HG03064 (cell line): ENCODE measurements at regions not wholly inside any gene's neighbourhood (a gene's known extent, or its start where the extent isn't known, plus 50 kb on each side); places are given as distances from the start of the nearest gene placed in this dataset.

Source experiments
- ATAC-seq: cut with Tn5 transposase; IDR thresholded peaks from one replicate; pipeline ENCODE4 v1.9.1; 2021; ENCODE audit warnings: low read depth; ENCODE audit not compliant: unreplicated experiment

DNA sequence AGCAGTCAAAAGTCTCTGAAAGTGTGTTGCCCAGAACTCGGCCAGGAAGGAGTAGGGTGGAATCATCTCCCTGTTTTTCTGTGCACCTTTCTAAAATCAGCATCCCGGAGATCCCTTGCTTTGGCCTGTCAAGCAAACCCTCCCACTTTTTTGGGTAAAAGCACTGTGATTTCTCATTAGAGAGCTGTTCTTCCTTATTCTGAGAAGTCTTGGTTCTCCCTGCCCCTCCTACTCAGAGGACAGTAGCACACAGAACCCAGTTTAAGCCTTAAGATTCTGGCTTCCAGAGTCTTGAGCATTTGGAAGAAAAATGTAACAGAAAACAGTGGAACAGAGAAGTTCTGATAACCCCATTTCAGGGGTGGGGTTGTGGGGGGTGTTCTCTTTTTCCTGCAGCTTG is 52.6 kb upstream of the KATNAL1 start:
- ATAC-seq: no peak

DNA sequence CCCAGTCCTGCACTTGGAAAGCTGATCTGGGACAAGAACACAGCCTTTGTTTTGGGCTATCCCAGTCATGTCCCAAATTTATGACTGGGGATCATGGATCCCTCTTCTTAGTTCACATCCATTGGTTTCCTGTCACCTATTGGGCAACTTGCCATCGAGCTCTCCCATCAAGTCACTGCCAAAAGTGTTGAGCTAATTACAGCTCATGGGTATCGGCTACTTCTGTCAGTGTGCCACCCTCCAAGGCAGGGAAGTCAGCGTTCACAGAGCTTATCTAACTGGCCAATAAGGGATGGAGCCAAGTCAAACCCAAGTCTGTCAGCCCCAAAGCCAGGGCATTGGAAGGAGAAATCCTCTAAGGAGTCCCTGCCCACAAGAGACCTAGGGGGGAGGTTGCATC is 53.2 kb upstream of the KATNAL1 start:
- no peak for ATAC-seq

DNA sequence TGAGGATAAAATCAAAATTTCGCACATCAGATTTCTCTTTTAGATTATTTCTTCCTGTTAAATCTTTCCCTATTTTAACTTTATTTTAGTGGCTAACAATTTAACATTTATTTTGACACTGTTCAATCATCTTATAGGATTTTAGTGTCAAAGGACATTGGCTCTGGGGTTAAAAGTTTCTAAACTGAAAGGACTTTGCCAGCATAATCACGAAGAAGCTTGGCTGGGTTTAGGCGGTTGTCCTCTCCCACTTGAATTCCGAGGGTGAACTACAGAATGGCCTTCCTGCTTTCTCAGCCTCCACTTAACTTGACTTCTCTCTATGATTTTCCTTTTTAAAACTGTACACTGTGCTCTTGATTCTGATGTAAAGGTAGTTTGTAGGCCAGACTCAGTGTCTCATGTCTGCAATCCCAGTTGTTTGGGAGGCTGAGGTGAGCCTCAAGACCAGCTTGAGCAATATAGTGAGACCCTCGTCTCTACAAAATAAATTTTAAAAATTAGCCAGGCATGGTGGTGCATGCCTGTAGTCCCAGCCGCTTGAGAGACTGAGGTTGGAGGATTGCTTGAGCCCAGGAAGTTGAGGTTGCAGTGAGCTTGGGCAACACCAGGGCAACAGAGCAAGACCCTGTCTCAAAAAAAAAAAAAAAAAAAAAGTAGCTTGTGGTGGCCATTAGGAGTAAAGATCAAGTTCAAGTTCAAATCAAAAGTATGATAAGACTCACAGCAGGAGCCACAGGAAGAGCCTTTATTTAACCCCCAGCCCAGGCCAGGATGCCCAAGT is 54.8 kb upstream of the KATNAL1 start:
- ATAC-seq: no peak

DNA sequence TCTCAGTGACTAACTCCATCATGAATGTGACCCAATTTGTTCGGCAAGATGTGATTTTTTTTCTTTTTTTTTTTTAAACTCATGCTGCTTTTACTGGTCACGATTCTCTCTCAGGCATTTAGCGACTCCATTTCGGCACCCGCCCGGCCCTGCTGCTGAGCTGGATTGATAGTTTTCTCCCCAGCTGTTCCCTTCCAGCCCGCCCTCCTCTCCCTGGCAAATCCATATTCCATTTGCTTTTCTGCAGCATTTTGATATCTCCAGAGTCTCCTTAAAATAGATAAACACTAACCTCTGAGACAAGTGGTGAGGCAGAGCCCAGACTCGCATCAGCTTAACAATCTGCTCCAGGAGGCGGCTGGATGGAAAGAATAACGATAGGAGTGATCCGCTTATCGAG is 55.5 kb upstream of the KATNAL1 start:
- no peak for ATAC-seq

DNA sequence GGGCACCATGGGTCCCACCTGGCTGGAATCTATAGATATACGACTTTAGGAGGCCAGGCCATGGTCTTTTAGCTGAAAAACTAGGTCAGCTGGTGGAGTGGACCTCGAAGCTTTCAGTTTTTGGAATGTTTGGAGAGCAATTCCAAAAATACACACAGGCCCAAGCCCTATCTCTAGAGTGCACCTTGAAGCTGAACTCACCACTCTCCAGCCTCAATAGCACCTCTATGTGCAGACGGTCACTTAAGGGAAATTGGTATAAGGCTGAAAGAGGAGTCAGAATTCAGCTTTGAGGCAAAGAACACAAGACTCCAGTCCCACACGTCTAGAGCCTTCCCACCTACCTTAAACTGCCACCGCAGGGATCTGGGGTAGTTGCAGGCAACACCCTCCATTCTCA is 56.4 kb upstream of the KATNAL1 start:
- no peak for ATAC-seq

DNA sequence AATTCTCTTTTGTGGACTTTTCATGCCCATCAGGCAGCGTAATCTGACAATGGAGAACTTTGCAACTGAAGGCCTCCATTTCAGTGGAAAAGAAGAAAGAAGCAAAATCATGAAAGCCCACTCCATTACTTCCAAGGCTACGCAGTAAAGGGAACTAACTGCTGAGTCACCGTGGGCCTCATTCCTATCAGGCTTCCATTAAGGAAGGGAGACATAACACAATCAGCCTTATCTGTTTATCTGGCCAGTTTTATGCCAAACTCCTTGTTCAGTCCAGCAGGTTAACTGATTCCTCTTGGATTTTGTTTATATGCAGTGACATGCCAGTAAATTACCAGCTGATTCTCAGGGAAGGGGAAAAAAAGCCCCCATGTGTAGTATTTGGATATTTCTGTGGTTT is 56.8 kb upstream of the KATNAL1 start:
- no peak for ATAC-seq

DNA sequence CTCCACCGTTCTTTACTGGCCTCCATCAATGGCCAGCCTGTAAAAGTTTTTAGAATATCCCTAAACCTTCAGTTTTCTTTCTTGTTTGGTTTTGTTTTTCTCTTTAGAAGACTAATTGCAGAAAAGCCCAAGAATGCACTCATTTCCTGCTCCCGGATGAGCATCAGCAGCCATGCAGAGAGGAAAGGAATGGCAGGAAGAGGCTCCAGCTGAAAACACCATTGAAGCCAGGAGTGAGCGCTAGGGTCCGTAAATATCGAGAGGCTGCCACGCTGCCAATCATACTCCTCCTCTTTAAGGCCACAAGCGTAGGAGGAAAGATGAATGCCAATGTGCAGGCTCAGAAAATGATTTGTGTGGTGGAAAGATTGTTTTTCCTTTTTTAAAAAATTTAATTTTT is 57.4 kb upstream of the UBE2L5 start:
- no peak for ATAC-seq

DNA sequence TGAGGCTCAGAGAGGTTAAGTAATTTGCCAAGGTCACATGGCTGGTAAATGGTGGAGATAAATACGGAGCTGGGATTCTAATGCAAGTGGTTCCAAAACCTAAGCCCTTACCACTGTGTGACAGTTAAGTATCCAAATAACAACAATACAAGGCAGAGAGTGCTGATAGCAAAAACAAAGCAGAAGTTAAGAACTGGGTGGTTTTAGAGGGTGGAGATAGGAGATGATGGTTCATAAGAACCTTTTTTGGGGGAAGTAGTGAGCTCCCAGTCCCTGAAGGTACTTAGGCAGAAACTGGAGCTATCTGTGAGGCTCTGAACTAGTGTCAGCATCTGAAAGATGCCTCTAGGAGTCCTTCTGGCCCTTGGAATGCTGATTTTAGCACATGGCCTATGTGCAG is 56.2 kb upstream of the UBE2L5 start:
- ATAC-seq: no peak

DNA sequence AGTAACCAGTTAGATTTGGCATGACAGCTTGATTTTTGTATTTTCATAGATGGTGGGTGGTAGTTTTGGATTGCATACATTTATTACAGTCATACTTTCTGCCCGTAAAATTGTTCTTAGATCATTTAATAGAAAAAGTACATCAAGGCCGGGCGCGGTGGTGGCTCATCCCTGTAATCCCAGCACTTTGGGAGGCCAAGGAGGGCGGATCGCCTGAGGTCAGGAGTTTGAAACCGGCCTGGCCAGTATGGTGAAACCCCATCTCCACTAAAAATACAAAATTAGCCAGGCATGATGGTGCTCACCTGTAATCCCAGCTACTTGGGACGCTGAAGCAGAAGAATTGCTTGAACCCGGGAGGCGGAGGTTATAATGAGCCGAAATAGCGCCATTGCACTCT is 55.0 kb upstream of the UBE2L5 start:
- no peak for ATAC-seq

DNA sequence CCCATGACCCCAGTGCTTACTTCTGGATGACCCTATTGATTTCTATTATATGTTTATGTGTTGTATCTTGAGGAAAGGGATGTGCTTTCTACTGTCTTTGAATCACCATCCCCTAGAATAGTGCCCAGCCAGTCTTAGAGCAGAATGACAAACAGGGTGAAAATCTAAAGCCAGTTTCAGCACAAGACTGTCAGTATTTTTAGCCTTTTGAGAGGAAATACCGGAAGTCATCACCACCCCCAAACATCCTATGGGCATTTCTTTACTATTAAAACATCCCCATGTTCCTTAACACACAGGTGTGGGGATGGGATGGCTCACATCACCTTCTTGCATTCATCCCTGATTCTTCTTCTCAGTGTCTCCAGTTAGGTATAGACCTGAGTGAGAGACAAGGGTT is 52.1 kb upstream of the UBE2L5 start:
- ATAC-seq: no peak

DNA sequence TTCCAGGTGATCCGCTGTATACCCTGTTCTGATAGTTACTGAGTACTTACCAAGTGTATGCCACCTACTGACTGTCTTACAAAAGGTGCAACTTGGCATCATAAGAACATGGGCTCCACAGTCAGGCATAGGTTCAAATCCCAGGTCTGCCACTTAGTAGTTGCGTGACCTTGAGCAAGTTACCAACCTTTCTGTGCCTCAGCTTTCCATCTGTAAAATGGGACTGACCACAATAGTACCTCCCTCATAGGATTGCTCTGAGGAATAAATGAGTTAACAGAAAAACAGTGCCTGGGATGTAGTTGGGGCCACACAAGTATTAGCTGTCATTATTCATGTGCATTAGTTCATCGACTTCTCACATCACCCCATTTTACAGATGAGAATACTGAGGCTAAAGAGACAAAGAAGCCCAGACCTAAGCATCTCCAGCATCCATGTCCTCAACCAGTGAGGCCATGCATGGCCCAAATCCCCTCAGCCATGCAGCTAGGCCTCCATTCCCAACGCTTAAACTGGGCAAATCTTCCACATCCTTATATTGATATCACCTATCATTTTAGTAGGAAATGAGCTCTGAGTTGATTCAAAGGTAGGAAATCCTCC is 51.3 kb upstream of the UBE2L5 start:
- ATAC-seq: no peak

DNA sequence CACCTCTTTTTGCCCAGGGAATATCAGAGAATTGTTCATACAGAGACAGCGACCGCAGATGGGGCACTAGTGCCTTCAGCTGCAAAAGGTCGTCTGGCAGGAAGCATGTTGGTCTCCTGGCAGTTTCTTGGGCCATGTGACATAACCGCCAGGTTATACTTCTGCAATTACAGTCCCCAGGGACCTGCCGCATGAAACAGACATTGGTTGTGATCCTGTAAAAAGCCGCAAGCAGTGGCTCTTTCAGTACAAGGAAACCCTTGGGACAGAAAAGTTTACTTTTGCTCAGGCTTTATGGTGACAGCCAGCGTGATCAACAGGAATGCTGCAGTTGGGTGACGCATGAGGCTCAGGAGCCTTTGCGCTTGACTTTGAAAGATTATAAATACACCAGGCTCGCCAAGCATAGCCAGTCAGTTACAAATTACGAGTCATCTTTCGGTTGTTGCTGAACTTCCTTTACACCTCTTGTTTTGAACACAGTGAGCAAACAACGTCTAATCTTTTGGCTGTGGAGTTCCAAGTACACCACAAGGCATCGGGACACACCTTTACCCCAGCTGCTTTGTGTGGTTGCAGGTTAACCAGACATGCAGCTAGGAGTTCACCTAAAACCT is 50.5 kb upstream of the UBE2L5 start:
- peak; percentile 54 for ATAC-seq
